ENCODE measurements at regions not wholly inside any gene's neighbourhood (a gene's known extent, or its start where the extent isn't known, plus 50 kb on each side); places are given as distances from the start of the nearest gene placed in this dataset.
A peak's percentile ranks its signal among the peaks of the same experiment; 100 is the strongest.

GRCh38 chr5:125037020-125037419 lies 290.6 kb upstream of the ZNF608 start:
- DNase-seq (ENCODE audit: low read depth in 1 of 2, low spot score in 1 of 2): no peak
- in situ Hi-C loops (cut with HindIII; ENCODE audit: low pct_unique_long_range_greater_than_20kb, low sequenced_read_pairs): no loop called here
- no peak for TF ChIP-seq JUND (IDR thresholded peaks at IDR 0.05; ENCODE audit: low read depth)

GRCh38 chr5:125037530-125037929 lies 291.1 kb upstream of the ZNF608 start:
- DNase-seq (ENCODE audit: low read depth in 1 of 2, low spot score in 1 of 2): no peak
- in situ Hi-C loops (cut with HindIII; ENCODE audit: low pct_unique_long_range_greater_than_20kb, low sequenced_read_pairs): no loop called here
- TF ChIP-seq JUND (IDR thresholded peaks at IDR 0.05; ENCODE audit: low read depth): no peak

- no peak for DNase-seq (ENCODE audit: low read depth in 1 of 2, low spot score in 1 of 2)
- TF ChIP-seq JUND (IDR thresholded peaks at IDR 0.05; ENCODE audit: low read depth): no peak
- in situ Hi-C loops (cut with HindIII; ENCODE audit: low pct_unique_long_range_greater_than_20kb, low sequenced_read_pairs): no loop called here
Observed at GRCh38 chr5:125038477-125038876, 292.0 kb upstream of the ZNF608 start.

- in situ Hi-C loops (cut with HindIII; ENCODE audit: low pct_unique_long_range_greater_than_20kb, low sequenced_read_pairs): no loop called here
- no peak for DNase-seq (ENCODE audit: low read depth in 1 of 2, low spot score in 1 of 2)
- TF ChIP-seq JUND (IDR thresholded peaks at IDR 0.05; ENCODE audit: low read depth): no peak
Observed at GRCh38 chr5:125041798-125042197, 295.4 kb upstream of the ZNF608 start.

- TF ChIP-seq JUND (IDR thresholded peaks at IDR 0.05; ENCODE audit: low read depth): no peak
- no peak for DNase-seq (ENCODE audit: low read depth in 1 of 2, low spot score in 1 of 2)
- in situ Hi-C loops (cut with HindIII; ENCODE audit: low pct_unique_long_range_greater_than_20kb, low sequenced_read_pairs): no loop called here
Observed at GRCh38 chr5:125042261-125042890, 295.9 kb upstream of the ZNF608 start.

GRCh38 chr5:125043781-125044391 lies 297.4 kb upstream of the ZNF608 start:
- peak; percentile 23 to 92 for DNase-seq (ENCODE audit: low read depth in 1 of 2, low spot score in 1 of 2)
- TF ChIP-seq JUND (IDR thresholded peaks at IDR 0.05; ENCODE audit: low read depth): 0 out of 2 replicates have a peak, but pooled peaks have one; percentile 37
- in situ Hi-C loops (cut with HindIII; ENCODE audit: low pct_unique_long_range_greater_than_20kb, low sequenced_read_pairs): no loop called here

- in situ Hi-C loops (cut with HindIII; ENCODE audit: low pct_unique_long_range_greater_than_20kb, low sequenced_read_pairs): no loop called here
- no peak for TF ChIP-seq JUND (IDR thresholded peaks at IDR 0.05; ENCODE audit: low read depth)
- no peak for DNase-seq (ENCODE audit: low read depth in 1 of 2, low spot score in 1 of 2)
Observed at GRCh38 chr5:125044491-125045282, 298.2 kb upstream of the ZNF608 start.

GRCh38 chr5:125045646-125046045 lies 299.2 kb upstream of the ZNF608 start:
- no peak for TF ChIP-seq JUND (IDR thresholded peaks at IDR 0.05; ENCODE audit: low read depth)
- in situ Hi-C loops (cut with HindIII; ENCODE audit: low pct_unique_long_range_greater_than_20kb, low sequenced_read_pairs): no loop called here

GRCh38 chr5:125046838-125047237 lies 300.4 kb upstream of the ZNF608 start:
- DNase-seq (ENCODE audit: low read depth in 1 of 2, low spot score in 1 of 2): no peak
- in situ Hi-C loops (cut with HindIII; ENCODE audit: low pct_unique_long_range_greater_than_20kb, low sequenced_read_pairs): no loop called here
- no peak for TF ChIP-seq JUND (IDR thresholded peaks at IDR 0.05; ENCODE audit: low read depth)

More at GRCh38 chr5:125045646-125046045, 299.2 kb upstream of the ZNF608 start:
- no peak for DNase-seq (ENCODE audit: low read depth in 1 of 2, low spot score in 1 of 2)

GRCh38 chr5:125047871-125048270 lies 301.4 kb upstream of the ZNF608 start:
- DNase-seq (ENCODE audit: low read depth in 1 of 2, low spot score in 1 of 2): peak in 1 of 2 experiments; percentile 56
- TF ChIP-seq JUND (IDR thresholded peaks at IDR 0.05; ENCODE audit: low read depth): no peak
- in situ Hi-C loops (cut with HindIII; ENCODE audit: low pct_unique_long_range_greater_than_20kb, low sequenced_read_pairs): no loop called here

GRCh38 chr5:125049721-125050702 lies 303.6 kb upstream of the ZNF608 start:
- in situ Hi-C loops (cut with HindIII; ENCODE audit: low pct_unique_long_range_greater_than_20kb, low sequenced_read_pairs): no loop called here
- TF ChIP-seq JUND (IDR thresholded peaks at IDR 0.05; ENCODE audit: low read depth): no peak
- DNase-seq (ENCODE audit: low read depth in 1 of 2, low spot score in 1 of 2): peak in 1 of 2 experiments; percentile 55

GRCh38 chr5:125050926-125051325 lies 304.5 kb upstream of the ZNF608 start:
- no peak for DNase-seq (ENCODE audit: low read depth in 1 of 2, low spot score in 1 of 2)
- no peak for TF ChIP-seq JUND (IDR thresholded peaks at IDR 0.05; ENCODE audit: low read depth)
- in situ Hi-C loops (cut with HindIII; ENCODE audit: low pct_unique_long_range_greater_than_20kb, low sequenced_read_pairs): no loop called here
